ENCODE measurements at regions not wholly inside any gene's neighbourhood (a gene's known extent, or its start where the extent isn't known, plus 50 kb on each side); places are given as distances from the start of the nearest gene placed in this dataset.

GRCh38 chr13:89737051-89737450 lies 1610.4 kb upstream of the MIR17HG start:
- TF ChIP-seq POLR2A (IDR thresholded peaks at IDR 0.05) (no peak), CTCF (IDR thresholded peaks at IDR 0.05) (no peak)
- Histone ChIP-seq H3K4me1 (no peaks in the 10 kb centered on the region), H3K27me3 (no peaks in the 10 kb centered on the region), H3K27ac (no peak overlapping the region), H3K9me3 (no peaks in the 10 kb centered on the region), H3K4me3 (no peak overlapping the region), H3K36me3 (no peaks in the 10 kb centered on the region)
- intact Hi-C loops (cut with DNase I): no loop called here
- WGBS (ENCODE audit: insufficient coverage, low coverage, low lambda C conversion rate, missing lambda C conversion rate): 50% methylated on average over 2 of the region's 2 CpGs
- ATAC-seq: no peak
- no peak for DNase-seq

GRCh38 chr13:89738072-89738471 lies 1609.4 kb upstream of the MIR17HG start:
- 58% methylated on average over 3 of the region's 3 CpGs for WGBS (ENCODE audit: insufficient coverage, low coverage, low lambda C conversion rate, missing lambda C conversion rate)
- no peaks in the 10 kb centered on the region for H3K27me3 ChIP-seq
- no peaks in the 10 kb centered on the region for H3K4me1 ChIP-seq
- TF ChIP-seq CTCF (IDR thresholded peaks at IDR 0.05) (no peak), POLR2A (IDR thresholded peaks at IDR 0.05) (no peak)
- H3K36me3 ChIP-seq: no peaks in the 10 kb centered on the region
- intact Hi-C loops (cut with DNase I): no loop called here
- H3K4me3 ChIP-seq: no peak overlapping the region
- H3K27ac ChIP-seq: no peak overlapping the region
- H3K9me3 ChIP-seq: no peaks in the 10 kb centered on the region
- DNase-seq (no peak), ATAC-seq (no peak)

GRCh38 chr13:89740994-89741685 lies 1606.3 kb upstream of the MIR17HG start:
- H3K9me3 ChIP-seq: no peaks in the 10 kb centered on the region
- intact Hi-C loops (cut with DNase I): no loop called here
- no peaks in the 10 kb centered on the region for H3K4me1 ChIP-seq
- H3K27ac ChIP-seq: no peak overlapping the region
- no peaks in the 10 kb centered on the region for H3K27me3 ChIP-seq
- 61% methylated on average over 10 of the region's 15 CpGs for WGBS (ENCODE audit: insufficient coverage, low coverage, low lambda C conversion rate, missing lambda C conversion rate)
- ATAC-seq (no peak), DNase-seq (no peak)
- no peaks in the 10 kb centered on the region for H3K36me3 ChIP-seq
- H3K4me3 ChIP-seq: no peak overlapping the region
- TF ChIP-seq CTCF (IDR thresholded peaks at IDR 0.05) (no peak), POLR2A (IDR thresholded peaks at IDR 0.05) (no peak)

GRCh38 chr13:89746554-89746953 lies 1600.9 kb upstream of the MIR17HG start:
- Histone ChIP-seq H3K4me3 (no peak overlapping the region), H3K36me3 (no peaks in the 10 kb centered on the region), H3K27ac (no peak overlapping the region), H3K9me3 (no peaks in the 10 kb centered on the region), H3K4me1 (no peaks in the 10 kb centered on the region), H3K27me3 (no peaks in the 10 kb centered on the region)
- no peak for ATAC-seq
- TF ChIP-seq CTCF (IDR thresholded peaks at IDR 0.05) (no peak), POLR2A (IDR thresholded peaks at IDR 0.05) (no peak)
- WGBS (ENCODE audit: insufficient coverage, low coverage, low lambda C conversion rate, missing lambda C conversion rate): 10% methylated on average over 2 of the region's 2 CpGs
- intact Hi-C loops (cut with DNase I): no loop called here
- no peak for DNase-seq

GRCh38 chr13:89748716-89749115 lies 1598.8 kb upstream of the MIR17HG start:
- intact Hi-C loops (cut with DNase I): no loop called here

More at GRCh38 chr13:89748716-89749115, 1598.8 kb upstream of the MIR17HG start:
- no peaks in the 10 kb centered on the region for H3K4me1 ChIP-seq
- H3K36me3 ChIP-seq: no peaks in the 10 kb centered on the region
- no peak for TF ChIP-seq POLR2A (IDR thresholded peaks at IDR 0.05)
- TF ChIP-seq CTCF (IDR thresholded peaks at IDR 0.05): no peak
- no peak for DNase-seq
- 100% methylated on average over 2 of the region's 2 CpGs for WGBS (ENCODE audit: insufficient coverage, low coverage, low lambda C conversion rate, missing lambda C conversion rate)
- no peak overlapping the region for H3K4me3 ChIP-seq
- no peaks in the 10 kb centered on the region for H3K9me3 ChIP-seq
- no peak overlapping the region for H3K27ac ChIP-seq
- ATAC-seq: no peak
- H3K27me3 ChIP-seq: no peaks in the 10 kb centered on the region
